ENCODE measurements at regions not wholly inside any gene's neighbourhood (a gene's known extent, or its start where the extent isn't known, plus 50 kb on each side); places are given as distances from the start of the nearest gene placed in this dataset.
"Not testable (repeated sequence)": the region's sequence is repeated elsewhere in the genome, so short reads cannot be mapped to it uniquely, and the experiment has no call there.

DNA sequence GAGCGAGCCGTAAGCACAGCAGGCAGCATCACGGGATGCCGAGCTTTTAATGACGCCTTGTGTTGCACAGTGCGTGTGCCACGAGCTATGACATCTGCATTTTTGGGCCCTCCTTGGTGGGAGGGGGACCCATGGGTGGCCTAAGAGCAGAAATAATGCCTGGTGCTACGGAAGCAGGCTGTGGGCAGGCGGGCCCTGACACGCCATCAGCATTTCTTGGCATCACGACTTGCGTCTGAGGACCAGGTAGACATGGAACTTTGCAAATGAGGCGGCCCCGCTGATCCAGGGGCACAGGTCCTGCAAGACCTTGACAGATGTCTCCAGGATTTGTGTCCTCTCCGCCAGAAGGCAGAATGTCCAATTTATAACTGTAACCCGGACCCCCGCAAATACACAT is 117.8 kb upstream of the RNF32 start:
- Histone ChIP-seq H4K20me1 (ENCODE audit: low read depth, low read length) (no peaks in the 10 kb centered on the region), H2AFZ (ENCODE audit: low read depth, low read length, severe bottlenecking) (no peak overlapping the region), H3K9me3 (ENCODE audit: insufficient read depth, low read length) (no peaks in the 10 kb centered on the region), H3F3A (ENCODE audit: insufficient read depth) (no peaks in the 10 kb centered on the region), H3K27ac (ENCODE audit: low read depth, low read length) (no peak overlapping the region), H3K9ac (ENCODE audit: low read length) (no peak overlapping the region), H3K79me2 (ENCODE audit: insufficient read depth, low read length) (no peaks in the 10 kb centered on the region), H3K27me3 (ENCODE audit: low read length) (no peaks in the 10 kb centered on the region), H3K9me2 (replicated peaks; ENCODE audit: insufficient read depth, low read length) (no peaks in the 10 kb centered on the region), H3K4me3 (ENCODE audit: insufficient read depth, low read length, poor library complexity, severe bottlenecking) (no peak overlapping the region), H3K4me2 (ENCODE audit: low read depth, low read length, poor library complexity, severe bottlenecking) (no peak overlapping the region), H3K36me3 (ENCODE audit: low read length) (no peaks in the 10 kb centered on the region)
- TF ChIP-seq EZH2phosphoT487 (conservative IDR thresholded peaks at IDR 0.05; ENCODE audit: low read length): no peak
- TF ChIP-seq, protein P1, sequence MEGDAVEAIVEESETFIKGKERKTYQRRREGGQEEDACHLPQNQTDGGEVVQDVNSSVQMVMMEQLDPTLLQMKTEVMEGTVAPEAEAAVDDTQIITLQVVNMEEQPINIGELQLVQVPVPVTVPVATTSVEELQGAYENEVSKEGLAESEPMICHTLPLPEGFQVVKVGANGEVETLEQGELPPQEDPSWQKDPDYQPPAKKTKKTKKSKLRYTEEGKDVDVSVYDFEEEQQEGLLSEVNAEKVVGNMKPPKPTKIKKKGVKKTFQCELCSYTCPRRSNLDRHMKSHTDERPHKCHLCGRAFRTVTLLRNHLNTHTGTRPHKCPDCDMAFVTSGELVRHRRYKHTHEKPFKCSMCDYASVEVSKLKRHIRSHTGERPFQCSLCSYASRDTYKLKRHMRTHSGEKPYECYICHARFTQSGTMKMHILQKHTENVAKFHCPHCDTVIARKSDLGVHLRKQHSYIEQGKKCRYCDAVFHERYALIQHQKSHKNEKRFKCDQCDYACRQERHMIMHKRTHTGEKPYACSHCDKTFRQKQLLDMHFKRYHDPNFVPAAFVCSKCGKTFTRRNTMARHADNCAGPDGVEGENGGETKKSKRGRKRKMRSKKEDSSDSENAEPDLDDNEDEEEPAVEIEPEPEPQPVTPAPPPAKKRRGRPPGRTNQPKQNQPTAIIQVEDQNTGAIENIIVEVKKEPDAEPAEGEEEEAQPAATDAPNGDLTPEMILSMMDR (IDR thresholded peaks at IDR 0.05; ENCODE audit: insufficient read depth, low read length, poor library complexity, severe bottlenecking): no peak

DNA sequence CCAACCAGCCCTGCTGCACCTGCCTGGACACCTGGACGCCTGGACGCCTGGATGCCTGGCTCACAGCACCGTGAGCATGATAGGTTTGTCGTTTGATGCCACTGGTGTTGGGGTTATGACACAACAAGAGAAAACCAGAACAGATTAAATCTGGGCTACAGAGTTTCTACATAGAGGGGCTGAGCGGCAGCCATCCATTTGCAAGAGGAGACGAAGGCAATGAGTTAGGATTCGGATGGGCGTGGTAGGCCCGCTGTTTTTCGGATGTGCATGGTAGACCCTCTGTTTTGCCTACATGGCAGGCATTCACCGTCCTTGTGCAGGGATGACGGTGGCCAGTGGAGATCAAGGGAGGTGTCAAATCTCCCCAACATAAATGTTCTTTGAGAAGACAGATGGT is 121.5 kb upstream of the RNF32 start:
- Histone ChIP-seq H4K20me1 (ENCODE audit: low read depth, low read length) (no peaks in the 10 kb centered on the region), H3K9me2 (replicated peaks; ENCODE audit: insufficient read depth, low read length) (no peaks in the 10 kb centered on the region), H2AFZ (ENCODE audit: low read depth, low read length, severe bottlenecking) (no peak overlapping the region), H3K9me3 (ENCODE audit: insufficient read depth, low read length) (no peaks in the 10 kb centered on the region), H3F3A (ENCODE audit: insufficient read depth) (no peaks in the 10 kb centered on the region), H3K4me3 (ENCODE audit: insufficient read depth, low read length, poor library complexity, severe bottlenecking) (no peak overlapping the region), H3K36me3 (ENCODE audit: low read length) (no peaks in the 10 kb centered on the region), H3K79me2 (ENCODE audit: insufficient read depth, low read length) (no peaks in the 10 kb centered on the region), H3K27ac (ENCODE audit: low read depth, low read length) (no peak overlapping the region), H3K9ac (ENCODE audit: low read length) (no peak overlapping the region), H3K27me3 (ENCODE audit: low read length) (no peaks in the 10 kb centered on the region), H3K4me2 (ENCODE audit: low read depth, low read length, poor library complexity, severe bottlenecking) (no peak overlapping the region)
- TF ChIP-seq, protein P1 (IDR thresholded peaks at IDR 0.05; ENCODE audit: insufficient read depth, low read length, poor library complexity, severe bottlenecking): no peak
- no peak for TF ChIP-seq EZH2phosphoT487 (conservative IDR thresholded peaks at IDR 0.05; ENCODE audit: low read length)

DNA sequence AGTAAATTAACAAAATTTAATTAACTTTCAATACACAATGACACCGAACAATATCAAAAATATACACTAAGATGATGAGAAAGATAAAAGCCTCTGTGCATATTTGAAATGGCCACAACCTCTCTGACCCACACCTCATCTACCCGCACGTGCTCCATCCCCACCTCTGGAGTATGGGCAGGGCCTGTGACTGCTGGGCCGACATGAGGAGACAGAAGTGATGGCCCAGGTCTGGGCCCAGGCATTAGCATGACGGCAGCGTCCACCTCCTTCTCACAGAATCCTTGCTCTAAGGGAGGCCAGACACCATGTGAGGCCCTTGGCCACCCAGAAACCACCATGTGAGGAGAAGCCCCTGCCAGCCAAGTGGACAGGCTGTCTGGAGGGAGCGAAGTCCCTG is 122.1 kb upstream of the RNF32 start:
- Histone ChIP-seq H3K9me2 (replicated peaks; ENCODE audit: insufficient read depth, low read length) (no peaks in the 10 kb centered on the region), H3K4me2 (ENCODE audit: low read depth, low read length, poor library complexity, severe bottlenecking) (no peak overlapping the region), H3K4me3 (ENCODE audit: insufficient read depth, low read length, poor library complexity, severe bottlenecking) (no peak overlapping the region), H3K36me3 (ENCODE audit: low read length) (no peaks in the 10 kb centered on the region), H3K79me2 (ENCODE audit: insufficient read depth, low read length) (no peaks in the 10 kb centered on the region), H2AFZ (ENCODE audit: low read depth, low read length, severe bottlenecking) (no peak overlapping the region), H3F3A (ENCODE audit: insufficient read depth) (no peaks in the 10 kb centered on the region), H3K9me3 (ENCODE audit: insufficient read depth, low read length) (no peaks in the 10 kb centered on the region), H3K27me3 (ENCODE audit: low read length) (no peaks in the 10 kb centered on the region), H3K27ac (ENCODE audit: low read depth, low read length) (no peak overlapping the region), H3K9ac (ENCODE audit: low read length) (no peak overlapping the region), H4K20me1 (ENCODE audit: low read depth, low read length) (no peaks in the 10 kb centered on the region)
- TF ChIP-seq, protein P1 (IDR thresholded peaks at IDR 0.05; ENCODE audit: insufficient read depth, low read length, poor library complexity, severe bottlenecking): no peak
- no peak for TF ChIP-seq EZH2phosphoT487 (conservative IDR thresholded peaks at IDR 0.05; ENCODE audit: low read length)

DNA sequence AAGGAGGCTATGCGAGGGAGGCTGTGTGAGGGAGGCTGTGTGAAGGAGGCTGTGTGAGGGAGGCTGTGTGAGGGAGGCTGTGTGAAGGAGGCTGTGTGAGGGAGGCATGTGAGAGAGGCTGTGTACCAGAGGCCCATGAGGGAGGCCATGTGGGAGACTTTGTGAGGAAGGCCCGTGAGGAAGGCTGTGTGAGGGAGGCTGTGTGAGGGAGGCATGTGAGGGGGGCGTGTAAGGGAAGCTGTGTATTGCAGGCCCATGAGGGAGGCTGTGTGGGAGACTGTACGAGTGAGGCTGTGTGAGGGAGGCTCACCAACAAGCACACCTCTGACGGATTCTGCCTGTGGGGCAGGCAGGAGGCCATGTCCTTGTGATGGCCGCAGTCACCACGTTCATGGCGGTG is 122.7 kb upstream of the RNF32 start:
- H3F3A ChIP-seq (ENCODE audit: insufficient read depth); H3K36me3 ChIP-seq (ENCODE audit: low read length); H3K27me3 ChIP-seq (ENCODE audit: low read length); H2AFZ ChIP-seq (ENCODE audit: low read depth, low read length, severe bottlenecking); H3K9ac ChIP-seq (ENCODE audit: low read length); H3K9me3 ChIP-seq (ENCODE audit: insufficient read depth, low read length); H3K9me2 ChIP-seq (replicated peaks; ENCODE audit: insufficient read depth, low read length); H3K4me3 ChIP-seq (ENCODE audit: insufficient read depth, low read length, poor library complexity, severe bottlenecking); H3K27ac ChIP-seq (ENCODE audit: low read depth, low read length); H3K4me2 ChIP-seq (ENCODE audit: low read depth, low read length, poor library complexity, severe bottlenecking); H4K20me1 ChIP-seq (ENCODE audit: low read depth, low read length); H3K79me2 ChIP-seq (ENCODE audit: insufficient read depth, low read length): not testable (repeated sequence)
